ENCODE measurements at regions not wholly inside any gene's neighbourhood (a gene's known extent, or its start where the extent isn't known, plus 50 kb on each side); places are given as distances from the start of the nearest gene placed in this dataset.

GRCh38 chr20:12316794-12317193 is 399.1 kb downstream of the BTBD3 start:
- H3K79me2 ChIP-seq (ENCODE audit: control insufficient read depth, insufficient read depth, low read length): no peaks in the 10 kb centered on the region
- FAIRE-seq (no peak), DNase-seq (ENCODE audit: low read depth, low spot score) (no peak)
- no peak overlapping the region for H3K27ac ChIP-seq (ENCODE audit: insufficient read depth, low read depth, low read length)
- no peaks in the 10 kb centered on the region for H4K20me1 ChIP-seq (replicated peaks; ENCODE audit: control insufficient read depth, extremely low read depth, insufficient read depth, low read length)
- H3K9me1 ChIP-seq (replicated peaks; ENCODE audit: control insufficient read depth, extremely low read depth, insufficient read depth, low read length): no peaks in the 10 kb centered on the region
- H3K36me3 ChIP-seq (ENCODE audit: control insufficient read depth in 2 of 2, extremely low read depth in 1 of 2, insufficient read depth in 2 of 2, low read length in 2 of 2): no peaks in the 10 kb centered on the region
- TF ChIP-seq JUN (IDR thresholded peaks at IDR 0.05; ENCODE audit: borderline replicate concordance, insufficient read depth, insufficient read length, low read depth): no peak
- TF ChIP-seq CTCF (IDR thresholded peaks at IDR 0.05; ENCODE audit: extremely low read depth in 1 of 2, insufficient read depth in 1 of 2, low read depth in 1 of 2, low read length in 2 of 2): no peak
- TF ChIP-seq EZH2 (IDR thresholded peaks at IDR 0.05; ENCODE audit: borderline replicate concordance, low read depth, low read length, severe bottlenecking): no peak
- no peak for TF ChIP-seq FOS (IDR thresholded peaks at IDR 0.05; ENCODE audit: borderline replicate concordance, insufficient read depth, low read length)
- no peak for TF ChIP-seq MAX (IDR thresholded peaks at IDR 0.05; ENCODE audit: insufficient read depth, insufficient read length)
- no peak for TF ChIP-seq MYC (IDR thresholded peaks at IDR 0.05; ENCODE audit: low read depth, low read length)
- no peak for TF ChIP-seq POLR2AphosphoS5 (IDR thresholded peaks at IDR 0.05; ENCODE audit: insufficient read depth, low read depth, low read length)
- H3K4me2 ChIP-seq (ENCODE audit: insufficient read depth, low read length): no peak overlapping the region
- no peaks in the 10 kb centered on the region for H3K4me1 ChIP-seq (ENCODE audit: control insufficient read depth, extremely low read depth, insufficient read depth, low read length)
- no peak overlapping the region for H3K4me3 ChIP-seq (replicated peaks in 1 of 3; ENCODE audit: insufficient read depth in 1 of 3, low read depth in 1 of 3, low read length in 3 of 3)
- H3K9me3 ChIP-seq (replicated peaks; ENCODE audit: control insufficient read depth, insufficient read depth, low read length): peaks cover 4% of the 10 kb centered on the region
- H3K27me3 ChIP-seq (ENCODE audit: control insufficient read depth in 2 of 2, insufficient read depth in 2 of 2, low read length in 2 of 2): no peaks in the 10 kb centered on the region
- H3K9ac ChIP-seq (replicated peaks; ENCODE audit: extremely low read depth, insufficient read depth, low read length): no peak overlapping the region
- no peak overlapping the region for H2AFZ ChIP-seq (ENCODE audit: low read depth, low read length)
- dilution Hi-C loops (cut with MboI; ENCODE audit: extremely low pct_ligation_motif_present, low sequenced_read_pairs) (no loop called here), intact Hi-C loops (cut with micrococcal nuclease) (no loop called here)
- no TSS peak for BruUV-seq (replicated peaks)
- ChIA-PET POLR2A (no interaction called here), CTCF (no interaction called here)
